H1 (cell line): ENCODE measurements at regions not wholly inside any gene's neighbourhood (a gene's known extent, or its start where the extent isn't known, plus 50 kb on each side); places are given as distances from the start of the nearest gene placed in this dataset.

ENCODE experiments used
- CTCF ChIA-PET: fragments of 300-600 bp; sonication (Branson Sonifier 250); formaldehyde crosslinking; loops from one replicate; lab custom pipeline; 2021; ENCODE audit not compliant: partially characterized antibody; lab: Charles Lee
- POLR2A ChIA-PET: fragments of 300-600 bp; sonication (Branson Sonifier 250); formaldehyde crosslinking; loops from one replicate; lab custom pipeline; 2021; ENCODE audit warnings: inconsistent platforms; ENCODE audit not compliant: partially characterized antibody; lab: Charles Lee
- DNase-seq, 2 experiments: peaks; one replicate each; pipeline versions ENCODE4 v3.0.0 to v3.0.0-alpha.2; 2010 to 2022; ENCODE audit warnings: low spot score in 2 of 2, low read depth in 1 of 2, mixed read lengths in 1 of 2
- FAIRE-seq: peaks from 2 replicates; lab custom pipeline; 2011; peaks lifted over from hg19 to GRCh38; lab: Jason Lieb, UNC
- H2AFZ ChIP-seq: 2 replicates; pipeline ENCODE4 v1.8.1; 2012; ENCODE audit warnings: low read length, inconsistent platforms
- H2AK5ac ChIP-seq: 2 replicates; pipeline ENCODE4 v1.6.1; 2013; ENCODE audit warnings: low read depth, low read length
- H2BK120ac ChIP-seq: replicated peaks from 2 replicates; pipeline ENCODE3; 2013; ENCODE audit warnings: low read depth, low read length, inconsistent platforms
- H2BK12ac ChIP-seq: 2 replicates; pipeline ENCODE4 v1.6.1; 2013; ENCODE audit warnings: low read depth, low read length
- H2BK15ac ChIP-seq: 2 replicates; pipeline ENCODE4 v1.6.1; 2013; ENCODE audit warnings: low read length
- H2BK20ac ChIP-seq: 2 replicates; pipeline ENCODE4 v1.6.1; 2013; ENCODE audit warnings: low read length
- H2BK5ac ChIP-seq: 2 replicates; pipeline ENCODE4 v1.6.1; 2013; ENCODE audit warnings: low read depth, low read length
- H3K14ac ChIP-seq: 2 replicates; pipeline ENCODE4 v1.6.1; 2013; ENCODE audit warnings: inconsistent platforms; ENCODE audit not compliant: insufficient read length
- H3K18ac ChIP-seq: 2 replicates; pipeline ENCODE4 v1.6.1; 2013; ENCODE audit warnings: low read length; ENCODE audit errors: extremely low read depth
- H3K23ac ChIP-seq: 2 replicates; pipeline ENCODE4 v1.6.1; 2013; ENCODE audit warnings: inconsistent platforms; ENCODE audit not compliant: insufficient read length
- H3K23me2 ChIP-seq: 2 replicates; pipeline ENCODE4 v1.6.1; 2013; ENCODE audit warnings: low read depth, low read length
- H3K27ac ChIP-seq: 2 replicates; pipeline ENCODE4 v1.6.1; 2011; ENCODE audit warnings: low read depth, low read length, inconsistent platforms
- H3K27me3 ChIP-seq, 4 experiments: replicated peaks in 1 of 4; 1 replicate in 1 of 4; 2 replicates in 3 of 4; pipeline versions ENCODE4 v1.6.1 to v1.8.1; 2011 to 2013; ENCODE audit warnings: low read length in 3 of 4, mild to moderate bottlenecking in 3 of 4, inconsistent platforms in 2 of 4, mixed read lengths in 2 of 4, moderate library complexity in 1 of 4; ENCODE audit not compliant: control insufficient read depth in 3 of 4, insufficient read depth in 3 of 4; ENCODE audit errors: extremely low read depth in 1 of 4
- H3K36me3 ChIP-seq, 4 experiments: 2 replicates each; pipeline versions ENCODE4 v1.6.1 to v1.8.1; 2011 to 2013; ENCODE audit warnings: mild to moderate bottlenecking in 4 of 4, low read length in 3 of 4, moderate library complexity in 2 of 4, control low read depth in 1 of 4, inconsistent platforms in 1 of 4; ENCODE audit not compliant: insufficient read depth in 4 of 4, control insufficient read depth in 2 of 4
- H3K4ac ChIP-seq: replicated peaks from 2 replicates; pipeline ENCODE3; 2013; ENCODE audit warnings: low read length, low read depth, mixed read lengths, inconsistent platforms; ENCODE audit not compliant: insufficient read length
- H3K4me1 ChIP-seq, 4 experiments: replicated peaks in 1 of 4; 1 replicate in 1 of 4; 2 replicates in 3 of 4; pipeline versions ENCODE4 v1.6.1 to v1.8.1; 2011 to 2013; ENCODE audit warnings: low read length in 3 of 4, inconsistent platforms in 2 of 4, mixed read lengths in 1 of 4; ENCODE audit not compliant: insufficient read depth in 4 of 4, control insufficient read depth in 3 of 4
- H3K4me2 ChIP-seq, 2 experiments: 2 replicates each; pipeline versions ENCODE4 v1.6.1 to v1.8.1; 2011 to 2013; ENCODE audit warnings: low read depth in 2 of 2, low read length in 2 of 2, control low read depth in 1 of 2, inconsistent platforms in 1 of 2, mild to moderate bottlenecking in 1 of 2; ENCODE audit not compliant: insufficient read depth in 1 of 2
- H3K4me3 ChIP-seq, 4 experiments: fragments of 200-600, 300-600 bp in 1 of 4; sonication (generic), shearing (Covaris generic), sonication (Bioruptor Twin) in 1 of 4; 2 replicates each; pipeline versions ENCODE4 v1.5.1 to v1.8.1; 2011 to 2016; ENCODE audit warnings: low read length in 4 of 4, low read depth in 3 of 4, control low read depth in 2 of 4, inconsistent platforms in 2 of 4, mild to moderate bottlenecking in 2 of 4, mixed read lengths in 1 of 4, moderate library complexity in 1 of 4; ENCODE audit not compliant: insufficient read depth in 2 of 4; ENCODE audit errors: extremely low read depth in 1 of 4
- H3K56ac ChIP-seq: replicated peaks from 2 replicates; pipeline ENCODE3; 2013; ENCODE audit warnings: low read depth, mild to moderate bottlenecking, mixed read lengths, low read length, inconsistent platforms; ENCODE audit not compliant: insufficient read length
- H3K79me1 ChIP-seq: 2 replicates; pipeline ENCODE4 v1.6.1; 2013; ENCODE audit warnings: low read depth, low read length, control low read depth
- H3K79me2 ChIP-seq, 2 experiments: 2 replicates each; pipeline versions ENCODE4 v1.6.1 to v1.8.1; 2012 to 2013; ENCODE audit warnings: low read length in 2 of 2, mild to moderate bottlenecking in 2 of 2, inconsistent platforms in 1 of 2; ENCODE audit not compliant: insufficient read depth in 2 of 2, control insufficient read depth in 1 of 2
- H3K9ac ChIP-seq, 4 experiments: replicated peaks in 1 of 4; 1 replicate in 1 of 4; 2 replicates in 3 of 4; pipeline versions ENCODE4 v1.6.1 to v1.8.1; 2011 to 2013; ENCODE audit warnings: low read depth in 3 of 4, low read length in 3 of 4, control low read depth in 2 of 4, mild to moderate bottlenecking in 2 of 4, moderate library complexity in 2 of 4, inconsistent platforms in 1 of 4; ENCODE audit errors: extremely low read depth in 1 of 4
- H3K9me3 ChIP-seq, 2 experiments: 2 replicates each; pipeline versions ENCODE4 v1.6.1 to v1.8.1; 2012 to 2013; ENCODE audit warnings: mild to moderate bottlenecking in 2 of 2, moderate library complexity in 2 of 2, control low read depth in 1 of 2, inconsistent platforms in 1 of 2, low read depth in 1 of 2, low read length in 1 of 2, mixed read lengths in 1 of 2; ENCODE audit not compliant: insufficient read depth in 2 of 2
- H4K20me1 ChIP-seq, 2 experiments: replicated peaks in 1 of 2; 2 replicates each; pipeline versions ENCODE3 to v1.8.1; 2011 to 2013; ENCODE audit warnings: inconsistent platforms in 2 of 2, low read length in 2 of 2, mild to moderate bottlenecking in 1 of 2; ENCODE audit not compliant: insufficient read depth in 2 of 2, control insufficient read depth in 1 of 2
- H4K5ac ChIP-seq: 2 replicates; pipeline ENCODE4 v1.6.1; 2013; ENCODE audit warnings: low read length, low read depth, mixed read lengths, inconsistent platforms; ENCODE audit not compliant: insufficient read length
- H4K8ac ChIP-seq: 2 replicates; pipeline ENCODE4 v1.8.0; 2013; ENCODE audit warnings: mild to moderate bottlenecking, moderate library complexity, low read length, inconsistent platforms; ENCODE audit not compliant: insufficient read depth; ENCODE audit errors: extremely low read depth
- H4K91ac ChIP-seq: replicated peaks from 2 replicates; pipeline ENCODE3; 2013; ENCODE audit warnings: low read length, mixed read lengths, inconsistent platforms; ENCODE audit not compliant: insufficient read length
- BRCA1 ChIP-seq: IDR thresholded peaks from 2 replicates; pipeline ENCODE4 v1.6.1; 2012; ENCODE audit warnings: low read depth, low read length, improper control_type of control experiment
- CBX5 ChIP-seq: fragments of 300-800, 300-1000 bp; sonication (generic); IDR thresholded peaks from 2 replicates; pipeline ENCODE4 v1.7.1; 2016; ENCODE audit warnings: antibody characterized with exemption, low read length, low read depth
- CHD2 ChIP-seq: IDR thresholded peaks from 2 replicates; pipeline ENCODE4 v1.6.1; 2012; ENCODE audit warnings: low read length, improper control_type of control experiment
- EGR1 ChIP-seq: IDR thresholded peaks from 2 replicates; pipeline ENCODE4 v1.6.1; 2011; ENCODE audit warnings: low read depth, low read length, borderline replicate concordance
- HDAC2 ChIP-seq, 2 experiments: fragments of 300-600 bp in 1 of 2; sonication (generic) in 1 of 2; IDR thresholded peaks; 2 replicates each; pipeline ENCODE4 v1.6.1; 2011 to 2012; ENCODE audit warnings: low read depth in 2 of 2, low read length in 2 of 2, mild to moderate bottlenecking in 2 of 2, moderate library complexity in 2 of 2, borderline replicate concordance in 1 of 2, inconsistent platforms in 1 of 2
- JUN ChIP-seq: IDR thresholded peaks from 2 replicates; pipeline ENCODE4 v1.6.1; 2011; ENCODE audit warnings: low read depth, mild to moderate bottlenecking, improper control_type of control experiment, low read length
- KDM4A ChIP-seq: IDR thresholded peaks from one replicate; pipeline ENCODE4 v1.7.1; 2012; ENCODE audit warnings: low read depth, mild to moderate bottlenecking, moderate library complexity, low read length, inconsistent platforms; ENCODE audit not compliant: severe bottlenecking
- RBBP5 ChIP-seq: IDR thresholded peaks from 2 replicates; pipeline ENCODE4 v1.7.1; 2012; ENCODE audit warnings: low read depth, mild to moderate bottlenecking, inconsistent platforms, low read length, moderate library complexity, borderline replicate concordance
- RFX5 ChIP-seq: IDR thresholded peaks from 2 replicates; pipeline ENCODE4 v1.6.1; 2011; ENCODE audit warnings: low read depth, low read length, improper control_type of control experiment, borderline replicate concordance
- RNF2 ChIP-seq: fragments of 200-900, 300-1000 bp; sonication (generic); IDR thresholded peaks from 2 replicates; pipeline ENCODE4 v1.7.1; 2016; ENCODE audit warnings: borderline replicate concordance, low read depth, mild to moderate bottlenecking, antibody characterized with exemption, low read length; ENCODE audit not compliant: poor library complexity, severe bottlenecking; ENCODE audit errors: missing control alignments
- SIRT6 ChIP-seq: IDR thresholded peaks from one replicate; pipeline ENCODE4 v1.7.1; 2012; ENCODE audit warnings: low read length, inconsistent platforms
- SP4 ChIP-seq: IDR thresholded peaks from 2 replicates; pipeline ENCODE4 v1.6.1; 2012; ENCODE audit warnings: low read length, inconsistent platforms
- TCF12 ChIP-seq: IDR thresholded peaks from 2 replicates; pipeline ENCODE4 v1.6.1; 2011; ENCODE audit warnings: low read depth, mild to moderate bottlenecking, low read length
- YY1 ChIP-seq: IDR thresholded peaks from 2 replicates; pipeline ENCODE4 v1.6.1; 2011; ENCODE audit warnings: low read depth, mild to moderate bottlenecking, low read length
- WGBS, 2 experiments: shearing (Covaris generic) in 1 of 2; methylation state at CpG; one replicate each; pipeline versions ENCODE4 v1.1.6 to v1.1.7; 2013 to 2015; ENCODE audit warnings: low lambda C conversion rate in 2 of 2, mixed read lengths in 2 of 2, inconsistent platforms in 1 of 2, low coverage in 1 of 2, missing lambda C conversion rate in 1 of 2; ENCODE audit not compliant: insufficient replicate concordance in 2 of 2, insufficient coverage in 1 of 2, insufficient read length in 1 of 2; ENCODE audit errors: extremely low coverage in 1 of 2, missing lambda C conversion rate in 1 of 2; 5-methylcytosine and 5-hydroxymethylcytosine counted together

DNA sequence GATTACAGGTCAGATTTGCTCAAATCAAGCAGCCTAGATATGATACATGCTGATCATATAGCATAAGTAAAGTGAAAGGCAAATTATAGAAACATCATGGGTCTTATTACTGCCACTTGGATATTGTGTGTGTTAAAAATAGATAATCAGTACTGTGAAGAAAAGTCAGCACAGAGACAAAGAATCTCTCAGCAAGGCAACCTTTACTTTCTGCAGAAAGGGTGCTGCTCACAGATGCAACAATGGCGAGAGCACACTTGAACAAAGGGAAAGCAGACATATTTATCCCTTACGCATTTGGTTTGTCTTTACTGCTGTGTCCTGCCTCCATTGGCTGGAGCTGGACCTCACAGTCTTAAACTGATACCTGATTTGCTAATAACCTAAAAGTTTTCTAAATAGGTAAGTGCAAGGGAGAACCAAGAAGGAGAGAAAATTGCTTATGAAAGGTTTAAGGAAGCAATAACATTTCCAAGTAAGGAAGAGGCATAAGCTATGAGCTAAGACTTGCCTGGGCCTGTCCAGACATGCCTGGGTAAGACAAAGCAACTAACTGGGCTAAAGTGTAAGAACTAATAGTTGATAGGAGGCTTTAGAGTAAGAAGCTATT is 1310.8 kb upstream of the LRRTM3 start:
- Histone ChIP-seq H2BK20ac (no peak overlapping the region), H3K27me3 (no peaks in the 10 kb centered on the region), H2AFZ (no peak overlapping the region), H2BK5ac (0 out of 2 replicates have a peak overlapping the region, but pooled peaks have one; percentile 52), H4K5ac (no peak overlapping the region), H3K27ac (no peak overlapping the region), H3K4ac (no peak overlapping the region), H4K20me1 (no peaks in the 10 kb centered on the region), H2BK120ac (no peak overlapping the region), H3K23me2 (no peaks in the 10 kb centered on the region), H2BK15ac (no peak overlapping the region), H3K14ac (no peak overlapping the region), H3K79me1 (no peaks in the 10 kb centered on the region), H3K9me3 (peaks cover 0 to 2% of the 10 kb centered on the region in 2 experiments; a peak in 1 of 4 replicates), H3K23ac (no peak overlapping the region), H4K8ac (no peak overlapping the region), H3K4me1 (no peaks in the 10 kb centered on the region), H2AK5ac (no peak overlapping the region), H4K91ac (no peak overlapping the region), H3K36me3 (peaks cover 0 to 12% (median 0%) of the 10 kb centered on the region in 4 experiments; a peak in 2 of 8 replicates), H3K56ac (no peak overlapping the region), H3K4me2 (no peak overlapping the region), H3K4me3 (no peak overlapping the region), H3K79me2 (no peaks in the 10 kb centered on the region), H3K9ac (no peak overlapping the region), H3K18ac (no peak overlapping the region), H2BK12ac (no peak overlapping the region)
- DNase-seq (no peak), FAIRE-seq (no peak)
- ChIA-PET CTCF (no interaction called here), POLR2A (no interaction called here)
- WGBS, 2 experiments, result 97% methylated on average over 2 of the region's 2 CpGs; no CpG with 5 or more reads in 1 of the 2 experiments
- TF ChIP-seq HDAC2 (IDR thresholded peaks at IDR 0.05; ENCODE audit: borderline replicate concordance in 1 of 2, low read depth in 2 of 2, low read length in 2 of 2) (no peak), BRCA1 (no peak), RNF2 (no peak), SP4 (no peak), TCF12 (no peak), SIRT6 (no peak), RBBP5 (no peak), RFX5 (no peak), CBX5 (no peak), JUN (no peak), EGR1 (no peak), YY1 (no peak), CHD2 (no peak), KDM4A (no peak)
